Adipocyte (in vitro differentiated cells): ENCODE measurements at regions not wholly inside any gene's neighbourhood (a gene's known extent, or its start where the extent isn't known, plus 50 kb on each side); places are given as distances from the start of the nearest gene placed in this dataset.

Experiments
- DNase-seq: peaks from one replicate; pipeline ENCODE4 v3.0.0-alpha.2; 2015; ENCODE audit warnings: low read depth
- H3K27me3 ChIP-seq: replicated peaks from 2 replicates; pipeline ENCODE4 v1.7.0; 2013; ENCODE audit warnings: mild to moderate bottlenecking, low read length, moderate library complexity; ENCODE audit not compliant: control insufficient read depth, insufficient read depth
- H3K36me3 ChIP-seq: 2 replicates; pipeline ENCODE4 v1.7.0; 2013; ENCODE audit warnings: low read length, mild to moderate bottlenecking, moderate library complexity; ENCODE audit not compliant: control insufficient read depth, insufficient read depth, severe bottlenecking
- H3K4me1 ChIP-seq: 2 replicates; pipeline ENCODE4 v1.7.0; 2013; ENCODE audit warnings: mild to moderate bottlenecking, low read length, moderate library complexity; ENCODE audit not compliant: control insufficient read depth, insufficient read depth
- H3K4me3 ChIP-seq: 2 replicates; pipeline ENCODE4 v1.7.0; 2013; ENCODE audit warnings: mild to moderate bottlenecking, low read length, moderate library complexity
- H3K9ac ChIP-seq: 2 replicates; pipeline ENCODE4 v1.7.0; 2013; ENCODE audit warnings: mild to moderate bottlenecking, low read length, moderate library complexity
- H3K9me3 ChIP-seq: 2 replicates; pipeline ENCODE4 v1.7.0; 2013; ENCODE audit warnings: mild to moderate bottlenecking, low read length, moderate library complexity; ENCODE audit not compliant: control insufficient read depth

GRCh38 chr5:175070283-175070682 lies 345.9 kb downstream of the MSX2 start:
- Histone ChIP-seq H3K9ac (no peak overlapping the region), H3K27me3 (no peaks in the 10 kb centered on the region), H3K9me3 (no peaks in the 10 kb centered on the region), H3K36me3 (no peaks in the 10 kb centered on the region), H3K4me1 (no peaks in the 10 kb centered on the region), H3K4me3 (no peak overlapping the region)
- no peak for DNase-seq

GRCh38 chr5:175060257-175060656 lies 335.9 kb downstream of the MSX2 start:
- DNase-seq = no peak
- H3K9ac ChIP-seq = peak overlapping the region; percentile 29
- peak overlapping the region; percentile 65 for H3K4me3 ChIP-seq
- H3K4me1 ChIP-seq = peaks cover 8% of the 10 kb centered on the region
- H3K36me3 ChIP-seq = no peaks in the 10 kb centered on the region
- no peaks in the 10 kb centered on the region for H3K27me3 ChIP-seq
- H3K9me3 ChIP-seq = no peaks in the 10 kb centered on the region

- peak; percentile 6 for DNase-seq
- no peaks in the 10 kb centered on the region for H3K36me3 ChIP-seq
- H3K9ac ChIP-seq = peak overlapping the region; percentile 29
- H3K4me3 ChIP-seq = peak overlapping the region; percentile 65
- no peaks in the 10 kb centered on the region for H3K9me3 ChIP-seq
- peaks cover 8% of the 10 kb centered on the region for H3K4me1 ChIP-seq
- H3K27me3 ChIP-seq = no peaks in the 10 kb centered on the region
Measured at GRCh38 chr5:175059687-175060211, 335.4 kb downstream of the MSX2 start.

- peaks cover 1% of the 10 kb centered on the region for H3K9me3 ChIP-seq
- no peaks in the 10 kb centered on the region for H3K36me3 ChIP-seq
- H3K27me3 ChIP-seq = peaks cover 7% of the 10 kb centered on the region
- no peak overlapping the region for H3K9ac ChIP-seq
- no peak overlapping the region for H3K4me3 ChIP-seq
- no peak for DNase-seq
- H3K4me1 ChIP-seq = peaks cover 8% of the 10 kb centered on the region
Measured at GRCh38 chr5:175056831-175057230, 332.4 kb downstream of the MSX2 start.

- Histone ChIP-seq H3K27me3 (peaks cover 7% of the 10 kb centered on the region), H3K4me3 (no peak overlapping the region), H3K4me1 (no peaks in the 10 kb centered on the region), H3K9ac (no peak overlapping the region), H3K36me3 (no peaks in the 10 kb centered on the region), H3K9me3 (peaks cover 6% of the 10 kb centered on the region)
- DNase-seq = no peak
Measured at GRCh38 chr5:175054243-175054642, 329.9 kb downstream of the MSX2 start.

GRCh38 chr5:175052351-175052750 lies 328.0 kb downstream of the MSX2 start:
- Histone ChIP-seq H3K9ac (no peak overlapping the region), H3K36me3 (no peaks in the 10 kb centered on the region), H3K9me3 (peaks cover 6% of the 10 kb centered on the region), H3K27me3 (peaks cover 7% of the 10 kb centered on the region), H3K4me3 (no peak overlapping the region), H3K4me1 (no peaks in the 10 kb centered on the region)
- no peak for DNase-seq

GRCh38 chr5:175047048-175047447 lies 322.7 kb downstream of the MSX2 start:
- Histone ChIP-seq H3K4me1 (peaks cover 9% of the 10 kb centered on the region), H3K36me3 (no peaks in the 10 kb centered on the region), H3K4me3 (no peak overlapping the region), H3K9ac (no peak overlapping the region), H3K9me3 (peaks cover 6% of the 10 kb centered on the region), H3K27me3 (no peaks in the 10 kb centered on the region)
- no peak for DNase-seq

- no peaks in the 10 kb centered on the region for H3K36me3 ChIP-seq
- H3K4me3 ChIP-seq = no peak overlapping the region
- no peak overlapping the region for H3K9ac ChIP-seq
- H3K4me1 ChIP-seq = peaks cover 9% of the 10 kb centered on the region
- DNase-seq = no peak
- H3K9me3 ChIP-seq = peaks cover 4% of the 10 kb centered on the region
- no peaks in the 10 kb centered on the region for H3K27me3 ChIP-seq
Measured at GRCh38 chr5:175045820-175046219, 321.4 kb downstream of the MSX2 start.

- H3K9ac ChIP-seq = no peak overlapping the region
- no peak overlapping the region for H3K4me3 ChIP-seq
- no peaks in the 10 kb centered on the region for H3K36me3 ChIP-seq
- peaks cover 13% of the 10 kb centered on the region for H3K9me3 ChIP-seq
- H3K4me1 ChIP-seq = no peaks in the 10 kb centered on the region
- no peaks in the 10 kb centered on the region for H3K27me3 ChIP-seq
- DNase-seq = no peak
Measured at GRCh38 chr5:175037820-175038219, 313.4 kb downstream of the MSX2 start.

GRCh38 chr5:175035882-175036533 lies 311.6 kb downstream of the MSX2 start:
- no peaks in the 10 kb centered on the region for H3K36me3 ChIP-seq
- peaks cover 11% of the 10 kb centered on the region for H3K9me3 ChIP-seq
- no peak for DNase-seq
- H3K4me1 ChIP-seq = no peaks in the 10 kb centered on the region
- H3K9ac ChIP-seq = no peak overlapping the region
- H3K4me3 ChIP-seq = no peak overlapping the region
- no peaks in the 10 kb centered on the region for H3K27me3 ChIP-seq

- Histone ChIP-seq H3K27me3 (no peaks in the 10 kb centered on the region), H3K36me3 (no peaks in the 10 kb centered on the region), H3K9me3 (peaks cover 9% of the 10 kb centered on the region), H3K4me3 (no peak overlapping the region), H3K9ac (no peak overlapping the region), H3K4me1 (no peaks in the 10 kb centered on the region)
- DNase-seq = no peak
Measured at GRCh38 chr5:175034924-175035323, 310.5 kb downstream of the MSX2 start.

- Histone ChIP-seq H3K9me3 (peaks cover 9% of the 10 kb centered on the region), H3K4me1 (no peaks in the 10 kb centered on the region), H3K27me3 (no peaks in the 10 kb centered on the region), H3K4me3 (no peak overlapping the region), H3K36me3 (no peaks in the 10 kb centered on the region), H3K9ac (no peak overlapping the region)
- DNase-seq = no peak
Measured at GRCh38 chr5:175032741-175033151, 308.4 kb downstream of the MSX2 start.
